SK-N-SH (cell line): ENCODE measurements at regions not wholly inside any gene's neighbourhood (a gene's known extent, or its start where the extent isn't known, plus 50 kb on each side); places are given as distances from the start of the nearest gene placed in this dataset.
"Not testable (repeated sequence)": the region's sequence is repeated elsewhere in the genome, so short reads cannot be mapped to it uniquely, and the experiment has no call there.

Source experiments
- CTCF ChIA-PET: fragments of 300-600, 350-600 bp; formaldehyde crosslinking; extraction: SDS; loops from one replicate; lab custom pipeline; 2021; lab: Yijun Ruan, JAX
- POLR2A ChIA-PET: fragments of 350-600 bp; sonication (Branson Sonifier 250); formaldehyde crosslinking; extraction: SDS; loops from one replicate; lab custom pipeline; 2020; ENCODE audit warnings: antibody characterized with exemption, inconsistent platforms; lab: Yijun Ruan, JAX
- DNase-seq: peaks from one replicate; pipeline ENCODE4 v3.0.0; 2012
- H2AFZ ChIP-seq: fragments of 200-600 bp; sonication (generic); 2 replicates; pipeline ENCODE4 v1.8.1; 2016; ENCODE audit warnings: antibody characterized with exemption, mild to moderate bottlenecking, low read depth
- H3F3A ChIP-seq: fragments of 200-600 bp; sonication (generic); replicated peaks from 2 replicates; pipeline ENCODE3; 2016; ENCODE audit warnings: antibody characterized with exemption, mild to moderate bottlenecking; ENCODE audit not compliant: insufficient read depth
- H3K27ac ChIP-seq, 2 experiments: fragments of 200-500 bp in 1 of 2; fragments of 200-600 bp in 1 of 2; sonication (Bioruptor generic) in 1 of 2; sonication (generic), shearing (Covaris generic) in 1 of 2; 2 replicates each; pipeline versions ENCODE4 v1.5.1 to v1.6.1; 2014 to 2016; ENCODE audit warnings: low read depth in 2 of 2, inconsistent platforms in 1 of 2, low read length in 1 of 2, mild to moderate bottlenecking in 1 of 2, mixed read lengths in 1 of 2
- H3K27me3 ChIP-seq: fragments of 200-600 bp; sonication (generic), shearing (Covaris generic); 2 replicates; pipeline ENCODE4 v1.6.1; 2016; ENCODE audit warnings: mixed run types; ENCODE audit not compliant: insufficient read depth
- H3K36me3 ChIP-seq, 2 experiments: fragments of 200-500 bp in 1 of 2; fragments of 200-600 bp in 1 of 2; sonication (Bioruptor generic) in 1 of 2; sonication (generic) in 1 of 2; replicated peaks in 1 of 2; 2 replicates each; pipeline versions ENCODE3 to v1.5.1; 2014 to 2016; ENCODE audit warnings: low read length in 1 of 2, mild to moderate bottlenecking in 1 of 2; ENCODE audit not compliant: insufficient read depth in 2 of 2, control insufficient read depth in 1 of 2
- H3K4me1 ChIP-seq, 2 experiments: fragments of 200-500 bp in 1 of 2; fragments of 200-600 bp in 1 of 2; sonication (Bioruptor generic) in 1 of 2; sonication (generic), shearing (Covaris generic) in 1 of 2; 2 replicates each; pipeline versions ENCODE4 v1.5.1 to v1.6.1; 2014 to 2016; ENCODE audit warnings: low read depth in 1 of 2, low read length in 1 of 2, mixed run types in 1 of 2; ENCODE audit not compliant: insufficient read depth in 2 of 2, control insufficient read depth in 1 of 2
- H3K4me2 ChIP-seq: fragments of 200-600 bp; sonication (generic), shearing (Covaris generic); 2 replicates; pipeline ENCODE4 v1.6.1; 2017; ENCODE audit warnings: mixed run types
- H3K4me3 ChIP-seq, 2 experiments: fragments of 200-500 bp in 1 of 2; fragments of 200-600 bp in 1 of 2; sonication (Bioruptor generic) in 1 of 2; sonication (generic), shearing (Covaris generic) in 1 of 2; 2 replicates each; pipeline versions ENCODE4 v1.5.1 to v1.8.1; 2014 to 2016; ENCODE audit warnings: low read depth in 2 of 2, inconsistent platforms in 1 of 2, low read length in 1 of 2, mild to moderate bottlenecking in 1 of 2, mixed read lengths in 1 of 2, moderate library complexity in 1 of 2
- H3K79me2 ChIP-seq: fragments of 200-600 bp; sonication (generic); 2 replicates; pipeline ENCODE4 v1.8.1; 2017; ENCODE audit warnings: mild to moderate bottlenecking; ENCODE audit not compliant: insufficient read depth
- H3K9ac ChIP-seq: fragments of 200-600 bp; sonication (generic); 2 replicates; pipeline ENCODE4 v1.6.1; 2017; ENCODE audit warnings: mixed run types
- H3K9me2 ChIP-seq: fragments of 200-600 bp; sonication (generic); 2 replicates; pipeline ENCODE4 v1.6.1; 2017; ENCODE audit warnings: mixed run types
- H3K9me3 ChIP-seq: fragments of 200-600 bp; sonication (generic); 2 replicates; pipeline ENCODE4 v1.6.1; 2017; ENCODE audit warnings: mixed run types, mild to moderate bottlenecking, moderate library complexity
- H4K20me1 ChIP-seq: fragments of 200-600 bp; sonication (generic); 2 replicates; pipeline ENCODE4 v1.6.1; 2017; ENCODE audit warnings: mild to moderate bottlenecking, mixed run types; ENCODE audit not compliant: insufficient read depth
- EP300 ChIP-seq, 2 experiments: IDR thresholded peaks; 2 replicates each; pipeline versions ENCODE4 v1.4.0 to v1.6.1; 2012; ENCODE audit warnings: borderline replicate concordance in 1 of 2, low read depth in 1 of 2, low read length in 1 of 2
- EZH2phosphoT487 ChIP-seq: fragments of 200-600 bp; sonication (generic); IDR thresholded peaks from 2 replicates; pipeline ENCODE4 v1.6.1; 2017; ENCODE audit warnings: low read depth, mixed run types, mild to moderate bottlenecking, antibody characterized with exemption, moderate library complexity, borderline replicate concordance
- FOSL2 ChIP-seq: IDR thresholded peaks from 2 replicates; pipeline ENCODE4 v1.4.0; 2012; ENCODE audit warnings: low read depth, mild to moderate bottlenecking, moderate library complexity, borderline replicate concordance
- FOXM1 ChIP-seq: IDR thresholded peaks from 2 replicates; pipeline ENCODE4 v1.4.0; 2012; ENCODE audit warnings: low read depth, mild to moderate bottlenecking
- MXI1 ChIP-seq: IDR thresholded peaks from 2 replicates; pipeline ENCODE4 v1.6.1; 2012; ENCODE audit warnings: mild to moderate bottlenecking, low read depth, low read length, improper control_type of control experiment
- NFIC ChIP-seq: IDR thresholded peaks from 2 replicates; pipeline ENCODE4 v1.4.0; 2012; ENCODE audit warnings: borderline replicate concordance
- SMC3 ChIP-seq: IDR thresholded peaks from 2 replicates; pipeline ENCODE4 v1.6.1; 2012; ENCODE audit warnings: low read depth, low read length, improper control_type of control experiment
- TAF1 ChIP-seq: IDR thresholded peaks from 2 replicates; pipeline ENCODE4 v1.6.1; 2012; ENCODE audit warnings: low read depth, mild to moderate bottlenecking, low read length, moderate library complexity, borderline replicate concordance
- WGBS: methylation state at CpG from one replicate; pipeline ENCODE4 v1.1.6; 2017; ENCODE audit warnings: low lambda C conversion rate; 5-methylcytosine and 5-hydroxymethylcytosine counted together
- TF ChIP-seq, protein P1 (sequence below): IDR thresholded peaks from 2 replicates; pipeline ENCODE4 v1.4.0; 2012; ENCODE audit warnings: low read depth
- TF ChIP-seq, protein P2 (sequence below): fragments of 200-600 bp; sonication (generic); IDR thresholded peaks from 2 replicates; pipeline ENCODE4 v1.6.1; 2017; ENCODE audit warnings: antibody characterized with exemption, mild to moderate bottlenecking, moderate library complexity
- TF ChIP-seq, protein P3 (sequence below): IDR thresholded peaks from 2 replicates; pipeline ENCODE4 v1.6.1; 2012; ENCODE audit warnings: mild to moderate bottlenecking, low read depth, low read length, moderate library complexity
- TF ChIP-seq, protein P4 (sequence below): fragments of 150-350 bp; IDR thresholded peaks from 2 replicates; pipeline ENCODE4 v1.6.1; 2016; ENCODE audit warnings: mild to moderate bottlenecking, low read depth, low read length

DNA sequence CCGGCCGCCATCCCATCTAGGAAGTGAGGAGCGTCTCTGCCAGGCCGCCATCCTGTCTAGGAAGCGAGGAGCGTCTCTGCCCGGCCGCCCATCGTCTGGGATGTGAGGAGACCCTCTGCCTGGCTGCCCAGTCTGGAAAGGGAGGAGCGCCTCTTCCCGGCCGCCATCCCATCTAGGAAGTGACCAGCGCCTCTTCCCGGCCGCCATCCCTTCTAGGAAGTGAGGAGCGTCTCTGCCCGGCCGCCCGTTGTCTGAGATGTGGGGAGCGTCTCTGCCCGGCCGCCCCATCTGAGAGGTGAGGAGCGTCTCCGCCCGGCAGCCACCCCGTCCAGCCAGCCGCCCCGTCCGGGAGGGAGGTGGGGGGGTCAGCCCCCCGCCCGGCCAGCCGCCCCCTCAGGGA is 475.4 kb downstream of the TMEM114 start:
- H2AFZ ChIP-seq, H3K9me3 ChIP-seq, H3K36me3 ChIP-seq, POLR2A ChIA-PET, H4K20me1 ChIP-seq, H3K9ac ChIP-seq, DNase-seq, H3K79me2 ChIP-seq, H3K4me1 ChIP-seq, H3K9me2 ChIP-seq, CTCF ChIA-PET, H3K4me2 ChIP-seq, H3K4me3 ChIP-seq, H3K27me3 ChIP-seq, H3F3A ChIP-seq, H3K27ac ChIP-seq: not testable (repeated sequence)
- 68% methylated on average over 25 of the region's 32 CpGs for WGBS

DNA sequence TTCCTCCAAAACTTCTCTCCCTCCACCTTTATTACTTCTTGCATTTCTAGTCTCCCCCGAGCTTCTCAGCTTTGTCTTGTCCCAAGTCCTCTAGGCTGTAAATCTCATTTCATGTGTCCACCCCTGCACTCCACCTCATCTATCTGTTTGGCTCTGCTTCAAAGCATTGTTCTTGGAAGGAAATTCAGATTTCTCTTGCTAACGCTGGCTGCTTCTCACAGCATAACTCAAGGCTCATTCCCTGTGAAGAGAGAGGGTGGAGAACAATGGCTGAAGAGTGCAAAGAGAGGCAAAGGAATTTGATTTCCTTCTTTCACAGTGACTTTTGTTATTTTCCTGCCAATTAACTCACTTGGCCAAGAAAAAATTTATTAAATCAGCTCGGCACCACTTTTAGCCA is 476.5 kb downstream of the TMEM114 start:
- Histone ChIP-seq H3K79me2 (no peaks in the 10 kb centered on the region), H3K4me2 (no peak overlapping the region), H3K9ac (no peak overlapping the region), H4K20me1 (no peaks in the 10 kb centered on the region), H2AFZ (no peak overlapping the region), H3K27ac (no peak overlapping the region), H3K4me3 (no peak overlapping the region), H3K36me3 (no peaks in the 10 kb centered on the region), H3K9me3 (no peaks in the 10 kb centered on the region), H3K27me3 (no peaks in the 10 kb centered on the region), H3K4me1 (no peaks in the 10 kb centered on the region), H3F3A (no peaks in the 10 kb centered on the region), H3K9me2 (no peaks in the 10 kb centered on the region)
- WGBS: 31% methylated on average over 3 of the region's 3 CpGs
- no peak for DNase-seq
- ChIA-PET POLR2A (no interaction called here), CTCF (no interaction called here)
- no peak for TF ChIP-seq SMC3
- no peak for TF ChIP-seq TAF1
- TF ChIP-seq EP300 (IDR thresholded peaks at IDR 0.05; ENCODE audit: borderline replicate concordance in 1 of 2, low read depth in 1 of 2, low read length in 1 of 2): no peak
- TF ChIP-seq, protein P1, sequence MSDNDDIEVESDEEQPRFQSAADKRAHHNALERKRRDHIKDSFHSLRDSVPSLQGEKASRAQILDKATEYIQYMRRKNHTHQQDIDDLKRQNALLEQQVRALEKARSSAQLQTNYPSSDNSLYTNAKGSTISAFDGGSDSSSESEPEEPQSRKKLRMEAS: no peak

DNA sequence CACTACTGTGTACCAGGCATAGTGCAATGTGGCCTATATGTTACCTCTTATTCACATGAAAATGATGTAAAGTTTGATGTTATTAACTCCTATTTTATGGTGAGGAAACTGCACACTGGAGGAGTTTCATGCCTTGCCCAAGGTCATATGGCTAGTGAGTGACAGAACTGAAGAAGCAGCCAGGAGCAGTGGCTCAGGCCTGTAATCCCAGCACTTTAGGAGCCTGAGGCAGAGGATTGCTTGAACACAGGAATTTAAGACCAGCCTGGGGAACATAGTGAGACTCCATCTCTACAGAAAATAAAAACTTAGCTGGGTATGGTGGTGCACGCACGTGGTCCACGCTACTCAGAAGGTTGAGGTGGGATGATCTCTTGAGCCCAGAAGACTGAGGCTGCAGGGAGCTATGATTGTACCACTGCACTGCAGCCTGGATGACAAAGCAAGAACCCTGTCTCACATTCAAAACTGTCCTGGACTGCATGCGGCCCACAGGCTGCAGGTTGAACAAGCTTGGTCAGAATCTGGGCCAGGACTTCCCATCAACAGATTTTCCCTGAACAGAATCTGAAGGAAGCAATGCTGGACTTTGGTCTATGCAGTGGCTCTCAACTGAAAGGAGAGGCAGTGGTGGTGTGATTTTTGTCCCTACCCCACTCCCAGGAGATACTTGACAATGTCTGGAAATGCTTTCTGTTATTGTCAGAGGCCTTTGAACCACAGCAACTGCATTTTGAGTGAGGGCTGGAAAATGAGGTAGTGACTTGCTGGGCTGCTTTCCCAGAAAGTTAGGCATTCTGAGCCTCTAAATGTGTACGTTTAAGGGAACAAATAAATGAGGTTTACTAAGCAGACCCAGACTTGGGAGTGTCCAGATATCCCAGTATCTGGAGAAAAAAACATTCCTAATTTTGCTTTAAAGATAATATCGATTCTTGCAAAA is 479.5 kb downstream of the TMEM114 start:
- no peaks in the 10 kb centered on the region for H3K4me1 ChIP-seq
- no peak overlapping the region for H2AFZ ChIP-seq
- H3K9me2 ChIP-seq: no peaks in the 10 kb centered on the region
- no peaks in the 10 kb centered on the region for H3K79me2 ChIP-seq
- POLR2A ChIA-PET: no interaction called here
- WGBS: 56% methylated on average over 6 of the region's 6 CpGs
- no peak overlapping the region for H3K27ac ChIP-seq
- CTCF ChIA-PET: no interaction called here
- H3K27me3 ChIP-seq: no peaks in the 10 kb centered on the region
- no peaks in the 10 kb centered on the region for H4K20me1 ChIP-seq
- DNase-seq: no peak
- no peak overlapping the region for H3K4me2 ChIP-seq
- H3K36me3 ChIP-seq: no peaks in the 10 kb centered on the region
- no peaks in the 10 kb centered on the region for H3K9me3 ChIP-seq
- no peak overlapping the region for H3K9ac ChIP-seq
- H3F3A ChIP-seq: no peaks in the 10 kb centered on the region
- H3K4me3 ChIP-seq: no peak overlapping the region
- TF ChIP-seq TAF1 (no peak), MXI1 (no peak), EP300 (IDR thresholded peaks at IDR 0.05; ENCODE audit: borderline replicate concordance in 1 of 2, low read depth in 1 of 2, low read length in 1 of 2) (no peak), FOXM1 (no peak), EZH2phosphoT487 (no peak), NFIC (no peak), FOSL2 (no peak)
- TF ChIP-seq, protein P2, sequence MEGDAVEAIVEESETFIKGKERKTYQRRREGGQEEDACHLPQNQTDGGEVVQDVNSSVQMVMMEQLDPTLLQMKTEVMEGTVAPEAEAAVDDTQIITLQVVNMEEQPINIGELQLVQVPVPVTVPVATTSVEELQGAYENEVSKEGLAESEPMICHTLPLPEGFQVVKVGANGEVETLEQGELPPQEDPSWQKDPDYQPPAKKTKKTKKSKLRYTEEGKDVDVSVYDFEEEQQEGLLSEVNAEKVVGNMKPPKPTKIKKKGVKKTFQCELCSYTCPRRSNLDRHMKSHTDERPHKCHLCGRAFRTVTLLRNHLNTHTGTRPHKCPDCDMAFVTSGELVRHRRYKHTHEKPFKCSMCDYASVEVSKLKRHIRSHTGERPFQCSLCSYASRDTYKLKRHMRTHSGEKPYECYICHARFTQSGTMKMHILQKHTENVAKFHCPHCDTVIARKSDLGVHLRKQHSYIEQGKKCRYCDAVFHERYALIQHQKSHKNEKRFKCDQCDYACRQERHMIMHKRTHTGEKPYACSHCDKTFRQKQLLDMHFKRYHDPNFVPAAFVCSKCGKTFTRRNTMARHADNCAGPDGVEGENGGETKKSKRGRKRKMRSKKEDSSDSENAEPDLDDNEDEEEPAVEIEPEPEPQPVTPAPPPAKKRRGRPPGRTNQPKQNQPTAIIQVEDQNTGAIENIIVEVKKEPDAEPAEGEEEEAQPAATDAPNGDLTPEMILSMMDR: no peak
- TF ChIP-seq, protein P3, sequence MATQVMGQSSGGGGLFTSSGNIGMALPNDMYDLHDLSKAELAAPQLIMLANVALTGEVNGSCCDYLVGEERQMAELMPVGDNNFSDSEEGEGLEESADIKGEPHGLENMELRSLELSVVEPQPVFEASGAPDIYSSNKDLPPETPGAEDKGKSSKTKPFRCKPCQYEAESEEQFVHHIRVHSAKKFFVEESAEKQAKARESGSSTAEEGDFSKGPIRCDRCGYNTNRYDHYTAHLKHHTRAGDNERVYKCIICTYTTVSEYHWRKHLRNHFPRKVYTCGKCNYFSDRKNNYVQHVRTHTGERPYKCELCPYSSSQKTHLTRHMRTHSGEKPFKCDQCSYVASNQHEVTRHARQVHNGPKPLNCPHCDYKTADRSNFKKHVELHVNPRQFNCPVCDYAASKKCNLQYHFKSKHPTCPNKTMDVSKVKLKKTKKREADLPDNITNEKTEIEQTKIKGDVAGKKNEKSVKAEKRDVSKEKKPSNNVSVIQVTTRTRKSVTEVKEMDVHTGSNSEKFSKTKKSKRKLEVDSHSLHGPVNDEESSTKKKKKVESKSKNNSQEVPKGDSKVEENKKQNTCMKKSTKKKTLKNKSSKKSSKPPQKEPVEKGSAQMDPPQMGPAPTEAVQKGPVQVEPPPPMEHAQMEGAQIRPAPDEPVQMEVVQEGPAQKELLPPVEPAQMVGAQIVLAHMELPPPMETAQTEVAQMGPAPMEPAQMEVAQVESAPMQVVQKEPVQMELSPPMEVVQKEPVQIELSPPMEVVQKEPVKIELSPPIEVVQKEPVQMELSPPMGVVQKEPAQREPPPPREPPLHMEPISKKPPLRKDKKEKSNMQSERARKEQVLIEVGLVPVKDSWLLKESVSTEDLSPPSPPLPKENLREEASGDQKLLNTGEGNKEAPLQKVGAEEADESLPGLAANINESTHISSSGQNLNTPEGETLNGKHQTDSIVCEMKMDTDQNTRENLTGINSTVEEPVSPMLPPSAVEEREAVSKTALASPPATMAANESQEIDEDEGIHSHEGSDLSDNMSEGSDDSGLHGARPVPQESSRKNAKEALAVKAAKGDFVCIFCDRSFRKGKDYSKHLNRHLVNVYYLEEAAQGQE: no peak
- TF ChIP-seq, protein P4, sequence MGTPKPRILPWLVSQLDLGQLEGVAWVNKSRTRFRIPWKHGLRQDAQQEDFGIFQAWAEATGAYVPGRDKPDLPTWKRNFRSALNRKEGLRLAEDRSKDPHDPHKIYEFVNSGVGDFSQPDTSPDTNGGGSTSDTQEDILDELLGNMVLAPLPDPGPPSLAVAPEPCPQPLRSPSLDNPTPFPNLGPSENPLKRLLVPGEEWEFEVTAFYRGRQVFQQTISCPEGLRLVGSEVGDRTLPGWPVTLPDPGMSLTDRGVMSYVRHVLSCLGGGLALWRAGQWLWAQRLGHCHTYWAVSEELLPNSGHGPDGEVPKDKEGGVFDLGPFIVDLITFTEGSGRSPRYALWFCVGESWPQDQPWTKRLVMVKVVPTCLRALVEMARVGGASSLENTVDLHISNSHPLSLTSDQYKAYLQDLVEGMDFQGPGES: no peak
